CD4-positive, alpha-beta T cell treated with Interleukin-6 at 100 ng/mL for 8 hours (primary cell): ENCODE measurements at regions not wholly inside any gene's neighbourhood (a gene's known extent, or its start where the extent isn't known, plus 50 kb on each side); places are given as distances from the start of the nearest gene placed in this dataset.
"Not testable (repeated sequence)": the region's sequence is repeated elsewhere in the genome, so short reads cannot be mapped to it uniquely, and the experiment has no call there.

Experiments used
- DNase-seq: peaks from one replicate; pipeline ENCODE4 v3.0.0-alpha.2; 2020; ENCODE audit warnings: mixed read lengths, low spot score

- DNase-seq: peak; percentile 25
Measured at GRCh38 chr12:47410383-47410782, 295.4 kb downstream of the RPAP3 start.

GRCh38 chr12:47409310-47409987, 296.4 kb downstream of the RPAP3 start:
- DNase-seq: no peak

- DNase-seq: peak; percentile 51
Measured at GRCh38 chr12:47408171-47408871, 297.5 kb downstream of the RPAP3 start.

- no peak for DNase-seq
Measured at GRCh38 chr12:47407463-47408129, 298.2 kb downstream of the RPAP3 start.

- no peak for DNase-seq
Measured at GRCh38 chr12:47403681-47404080, 302.1 kb downstream of the RPAP3 start.

- DNase-seq: not testable (repeated sequence)
Measured at GRCh38 chr12:47401196-47401595, 304.6 kb downstream of the RPAP3 start.

- no peak for DNase-seq
Measured at GRCh38 chr12:47400266-47400665, 305.6 kb downstream of the RPAP3 start.

GRCh38 chr12:47397664-47398281, 308.1 kb downstream of the RPAP3 start:
- DNase-seq: peak; percentile 68

- DNase-seq: peak; percentile 18
Measured at GRCh38 chr12:47396902-47397663, 308.7 kb downstream of the RPAP3 start.

GRCh38 chr12:47394070-47394469, 311.8 kb downstream of the RPAP3 start:
- DNase-seq: no peak

GRCh38 chr12:47393403-47393790, 312.4 kb downstream of the RPAP3 start:
- DNase-seq: no peak

- peak; percentile 54 for DNase-seq
Measured at GRCh38 chr12:47391566-47391965, 311.8 kb upstream of the AMIGO2 start.

- no peak for DNase-seq
Measured at GRCh38 chr12:47388712-47389111, 309.0 kb upstream of the AMIGO2 start.

GRCh38 chr12:47387994-47388393, 308.2 kb upstream of the AMIGO2 start:
- no peak for DNase-seq

GRCh38 chr12:47385653-47386052, 305.9 kb upstream of the AMIGO2 start:
- DNase-seq: no peak

GRCh38 chr12:47383942-47384341, 304.2 kb upstream of the AMIGO2 start:
- DNase-seq: no peak

GRCh38 chr12:47382305-47382704, 302.5 kb upstream of the AMIGO2 start:
- no peak for DNase-seq

GRCh38 chr12:47378907-47379306, 299.1 kb upstream of the AMIGO2 start:
- no peak for DNase-seq

GRCh38 chr12:47378222-47378582, 298.4 kb upstream of the AMIGO2 start:
- DNase-seq: no peak

GRCh38 chr12:47377414-47378221, 297.9 kb upstream of the AMIGO2 start:
- no peak for DNase-seq

- DNase-seq: no peak
Measured at GRCh38 chr12:47376927-47377326, 297.2 kb upstream of the AMIGO2 start.
